SK-N-SH treated with all-trans-retinoic acid at 6 μM for 48 hours (cell line): ENCODE measurements at regions not wholly inside any gene's neighbourhood (a gene's known extent, or its start where the extent isn't known, plus 50 kb on each side); places are given as distances from the start of the nearest gene placed in this dataset.

Experiments
- CREB5 ChIP-seq: fragments of 250-450 bp; sonication (Bioruptor Pico); IDR thresholded peaks from 2 replicates; pipeline ENCODE4 v1.5.1; 2020; ENCODE audit warnings: low read depth, mild to moderate bottlenecking, moderate library complexity
- ESRRG ChIP-seq: fragments of 250-450 bp; sonication (Bioruptor Pico); IDR thresholded peaks from 2 replicates; pipeline ENCODE4 v1.6.1; 2021; ENCODE audit warnings: mild to moderate bottlenecking
- OSR1 ChIP-seq: fragments of 250-450 bp; sonication (Bioruptor Pico); IDR thresholded peaks from 2 replicates; pipeline ENCODE4 v1.8.0; 2022; ENCODE audit warnings: moderate library complexity, mild to moderate bottlenecking, inconsistent platforms
- PATZ1 ChIP-seq: fragments of 250-450 bp; sonication (Bioruptor Pico); IDR thresholded peaks from 2 replicates; pipeline ENCODE4 v1.8.0; 2020; ENCODE audit warnings: mild to moderate bottlenecking, moderate library complexity, borderline replicate concordance
- RARB ChIP-seq: fragments of 250-450 bp; sonication (Bioruptor Pico); IDR thresholded peaks from 2 replicates; pipeline ENCODE4 v1.8.0; 2021; ENCODE audit warnings: mild to moderate bottlenecking, moderate library complexity
- TOX ChIP-seq: fragments of 250-450 bp; sonication (Bioruptor Pico); IDR thresholded peaks from 2 replicates; pipeline ENCODE4 v1.8.0; 2021; ENCODE audit warnings: mild to moderate bottlenecking, moderate library complexity, borderline replicate concordance
- TSHZ2 ChIP-seq: fragments of 250-450 bp; sonication (Bioruptor Pico); IDR thresholded peaks from 2 replicates; pipeline ENCODE4 v1.5.0; 2020; ENCODE audit warnings: mild to moderate bottlenecking, moderate library complexity
- ZFP30 ChIP-seq: fragments of 450-650 bp; formaldehyde crosslinking; IDR thresholded peaks from 2 replicates; pipeline ENCODE4 v1.5.0; 2022; ENCODE audit warnings: mild to moderate bottlenecking, moderate library complexity
- ZNF565 ChIP-seq: fragments of 450-650 bp; formaldehyde crosslinking; conservative IDR thresholded peaks from 2 replicates; pipeline ENCODE4 v1.5.0; 2020; ENCODE audit warnings: low read depth, mild to moderate bottlenecking, moderate library complexity
- ZNF8 ChIP-seq: fragments of 450-650 bp; formaldehyde crosslinking; IDR thresholded peaks from 2 replicates; pipeline ENCODE4 v1.5.0; 2020; ENCODE audit warnings: mild to moderate bottlenecking, moderate library complexity

GRCh38 chr4:103402198-103402597 lies 204.1 kb upstream of the CENPE start:
- TF ChIP-seq PATZ1 (CRISPR knock-in tag) (no peak), ZNF565 (no peak), OSR1 (no peak), TOX (CRISPR knock-in tag) (no peak), RARB (no peak), ESRRG (no peak), ZNF8 (no peak), CREB5 (CRISPR knock-in tag) (no peak), TSHZ2 (CRISPR knock-in tag) (no peak), ZFP30 (CRISPR knock-in tag) (no peak)
